ENCODE measurements at regions not wholly inside any gene's neighbourhood (a gene's known extent, or its start where the extent isn't known, plus 50 kb on each side); places are given as distances from the start of the nearest gene placed in this dataset.

DNA sequence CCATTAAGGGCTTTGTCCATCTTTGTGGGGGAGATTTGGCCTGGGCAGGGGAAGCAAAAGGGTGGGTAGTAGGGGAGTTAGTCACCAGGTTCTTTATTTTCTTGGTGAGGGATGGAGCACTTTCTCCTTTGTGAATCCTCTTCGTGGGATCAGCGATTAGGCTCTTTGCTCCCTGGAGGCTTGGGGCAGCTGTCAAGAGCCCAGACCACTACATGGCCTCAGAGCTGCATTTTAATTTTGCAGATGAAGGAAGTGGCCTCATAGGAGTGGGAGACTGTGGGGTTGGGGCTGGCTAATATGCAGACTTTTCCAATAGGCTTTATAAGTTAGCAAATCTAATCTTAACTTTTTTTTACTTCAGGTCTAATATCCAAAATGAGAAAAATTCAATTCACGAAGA lies 168.1 kb upstream of the DEFB112 start:
- no peak for DNase-seq (ENCODE audit: low spot score)

DNA sequence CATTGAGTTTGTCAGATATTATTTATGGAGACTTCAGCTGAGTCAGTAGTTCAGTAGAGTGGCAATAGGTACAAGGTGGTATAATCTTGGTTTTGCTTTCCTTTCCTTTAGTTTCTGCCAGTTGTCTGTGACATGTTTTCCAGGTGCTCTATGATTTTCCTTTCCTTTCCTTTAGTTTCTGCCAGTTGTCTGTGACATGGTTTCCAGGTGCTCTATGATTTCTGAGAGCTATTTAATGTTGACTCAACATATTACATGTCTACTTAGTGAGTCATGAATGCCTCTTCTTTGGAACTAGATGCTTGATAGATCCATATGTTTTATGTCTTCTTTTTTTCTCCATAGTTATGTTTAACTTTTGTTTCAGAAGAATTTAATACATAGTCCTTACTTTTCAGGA lies 186.4 kb upstream of the DEFB112 start:
- no peak for DNase-seq (ENCODE audit: low spot score)

DNA sequence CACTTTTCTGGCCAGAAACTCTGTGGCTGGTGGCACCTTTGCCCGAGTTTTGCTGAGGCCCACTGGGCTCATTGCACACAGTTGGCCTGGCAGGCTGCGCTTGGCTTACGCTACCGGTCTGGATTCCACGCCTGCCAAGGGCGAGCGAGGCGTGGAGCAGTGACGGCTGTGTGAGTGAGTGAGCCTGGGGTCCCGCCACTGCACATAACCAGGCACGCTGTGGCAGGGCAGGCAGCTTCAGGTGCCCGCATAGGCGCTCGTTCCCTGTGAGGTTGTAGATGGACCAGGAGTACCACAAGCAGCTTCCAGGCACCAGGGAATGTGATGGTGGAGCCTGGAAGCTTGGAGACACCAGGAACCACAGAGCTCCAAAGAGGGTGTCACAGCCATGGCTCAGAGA lies 190.1 kb upstream of the DEFB112 start:
- DNase-seq (ENCODE audit: low spot score) = no peak

DNA sequence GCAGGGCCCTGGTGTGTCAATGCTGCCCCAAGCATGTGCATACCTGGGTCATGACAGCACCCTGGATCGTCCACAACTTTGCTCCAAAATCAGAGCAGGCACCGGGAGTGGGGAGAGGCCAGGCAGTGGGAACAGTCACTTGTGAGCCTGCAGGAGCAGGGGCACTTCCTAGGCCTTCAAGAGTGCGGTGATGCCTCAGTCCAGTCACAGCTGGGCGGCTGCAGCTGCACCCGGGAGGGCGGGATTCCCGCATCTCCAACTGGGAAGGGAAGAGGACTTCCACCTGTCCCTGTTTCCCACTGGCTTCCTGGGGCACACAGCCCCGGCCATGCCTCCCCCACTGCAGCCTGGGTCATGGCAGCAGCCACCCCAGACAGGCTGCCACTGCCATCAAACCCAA lies 191.3 kb upstream of the DEFB112 start:
- no peak for DNase-seq (ENCODE audit: low spot score)

DNA sequence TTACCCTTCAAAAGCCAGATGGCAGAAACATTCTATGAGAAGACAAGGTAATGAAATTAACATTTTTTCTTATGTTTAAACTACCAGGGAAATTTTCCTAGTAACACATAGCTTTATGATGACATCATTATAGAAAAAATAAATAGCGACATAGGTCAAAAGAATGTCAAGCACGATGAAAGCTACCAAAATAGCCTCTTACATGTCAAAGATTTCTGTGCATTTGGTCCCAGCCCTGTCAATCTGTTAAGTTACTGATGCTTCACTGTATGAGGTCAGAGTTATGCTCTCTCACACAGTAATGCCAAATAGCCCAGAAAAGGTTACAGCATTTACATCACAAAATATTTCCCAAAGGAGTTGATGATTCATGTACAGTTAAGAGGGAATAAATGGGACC lies 199.8 kb upstream of the DEFB112 start:
- no peak for DNase-seq (ENCODE audit: low spot score)

DNA sequence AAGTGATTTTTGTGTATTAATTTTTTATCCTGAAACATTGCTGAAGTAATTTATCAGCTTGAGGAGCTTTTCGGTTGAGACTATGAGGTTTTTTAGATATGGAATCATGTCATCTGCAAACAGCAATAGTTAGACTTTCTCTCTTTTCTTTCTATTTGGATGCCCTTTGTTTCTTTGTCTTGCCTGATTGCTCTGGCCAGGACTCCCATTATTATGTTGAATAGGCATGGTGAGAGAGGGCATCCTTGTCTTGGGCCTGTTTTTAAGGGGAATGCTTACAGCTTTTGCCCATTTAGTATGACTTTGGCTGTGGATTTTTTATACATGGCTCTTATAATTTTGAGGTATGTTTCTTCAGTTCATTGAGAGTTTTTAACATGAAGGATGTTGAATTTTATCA lies 207.6 kb upstream of the DEFB112 start:
- DNase-seq (ENCODE audit: low spot score) = no peak

DNA sequence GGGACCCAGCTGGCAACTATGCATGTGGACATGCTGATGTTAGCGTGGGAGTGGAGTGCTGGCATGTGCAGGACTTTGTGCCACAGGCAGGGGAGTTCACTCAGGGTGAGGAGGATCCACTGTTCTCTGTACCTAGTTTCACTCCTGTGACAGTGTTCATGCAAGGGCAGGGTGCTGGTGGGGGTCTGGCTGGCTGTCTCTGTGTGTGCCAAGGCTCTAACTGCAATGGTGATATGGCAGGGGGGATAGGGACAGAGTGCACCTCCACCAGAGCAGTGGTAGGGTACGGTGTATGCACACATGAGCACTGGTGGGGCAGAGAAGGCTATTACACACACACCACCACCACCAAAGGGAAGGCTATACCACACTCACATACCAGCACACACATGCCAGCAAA lies 210.2 kb upstream of the DEFB112 start:
- DNase-seq (ENCODE audit: low spot score) = no peak

DNA sequence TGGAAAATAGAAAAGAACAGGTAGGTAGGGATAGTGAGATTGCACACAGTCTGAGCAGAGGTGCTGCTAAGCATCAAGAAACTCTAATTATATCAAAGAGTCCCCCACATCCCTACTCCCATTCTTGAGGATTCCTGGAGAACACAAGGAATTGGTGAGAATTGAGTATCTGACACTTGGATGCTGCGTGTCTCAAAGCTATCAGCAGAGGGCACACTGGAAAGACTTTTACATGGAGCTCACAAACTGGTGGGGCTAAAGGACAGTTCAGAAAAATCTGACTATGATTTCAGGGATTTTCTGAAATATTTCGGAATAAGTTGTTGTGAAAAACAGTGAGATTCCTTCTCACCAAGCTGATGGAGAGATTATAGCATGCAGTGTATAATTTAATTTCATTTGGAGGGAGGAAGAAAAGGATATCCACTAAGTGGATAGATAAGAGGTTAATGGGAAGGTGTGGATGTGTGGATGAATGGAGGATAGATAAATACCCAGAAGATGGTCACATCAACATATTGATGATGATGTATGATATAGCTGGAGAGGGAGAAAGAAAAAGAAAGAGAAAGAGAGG lies 215.4 kb upstream of the DEFB112 start:
- no peak for DNase-seq (ENCODE audit: low spot score)

DNA sequence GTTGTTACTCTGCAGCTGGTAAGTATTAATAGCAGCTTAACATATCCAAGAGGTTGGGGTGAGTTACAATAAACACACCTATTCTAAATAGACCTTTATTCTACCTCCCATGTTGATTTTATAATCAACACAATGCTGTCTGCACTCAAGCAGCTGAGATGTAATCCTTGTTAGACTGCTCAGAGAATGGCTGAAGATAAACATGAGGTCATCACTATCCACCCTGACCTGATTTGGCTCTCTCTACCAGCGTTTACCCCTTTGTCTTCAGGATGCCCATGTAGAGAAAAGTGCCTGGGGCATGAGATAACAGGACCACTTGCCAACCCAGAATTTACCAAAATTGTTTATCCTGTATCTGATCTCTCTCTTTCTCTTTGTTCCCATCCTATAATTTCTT lies 220.7 kb upstream of the DEFB112 start:
- no peak for DNase-seq (ENCODE audit: low spot score)

DNA sequence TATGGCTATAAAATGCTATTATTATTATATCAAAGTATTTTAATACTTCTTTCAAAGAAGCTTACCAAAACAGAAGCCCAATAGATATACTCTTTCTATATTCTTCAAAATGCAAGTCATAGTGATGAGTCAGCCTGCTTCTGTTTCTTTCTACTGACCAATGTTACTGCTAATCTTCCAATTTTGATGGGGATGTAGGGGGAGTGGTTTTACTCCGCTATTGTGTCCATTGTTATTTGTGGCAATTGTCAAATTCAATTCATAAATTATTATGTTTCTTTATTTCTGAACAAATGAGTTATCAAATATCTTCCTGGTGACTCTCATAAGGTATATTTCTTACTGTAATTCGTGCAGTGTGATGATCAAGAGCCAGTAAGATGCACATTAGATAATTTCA lies 221.5 kb upstream of the DEFB112 start:
- DNase-seq (ENCODE audit: low spot score) = no peak

DNA sequence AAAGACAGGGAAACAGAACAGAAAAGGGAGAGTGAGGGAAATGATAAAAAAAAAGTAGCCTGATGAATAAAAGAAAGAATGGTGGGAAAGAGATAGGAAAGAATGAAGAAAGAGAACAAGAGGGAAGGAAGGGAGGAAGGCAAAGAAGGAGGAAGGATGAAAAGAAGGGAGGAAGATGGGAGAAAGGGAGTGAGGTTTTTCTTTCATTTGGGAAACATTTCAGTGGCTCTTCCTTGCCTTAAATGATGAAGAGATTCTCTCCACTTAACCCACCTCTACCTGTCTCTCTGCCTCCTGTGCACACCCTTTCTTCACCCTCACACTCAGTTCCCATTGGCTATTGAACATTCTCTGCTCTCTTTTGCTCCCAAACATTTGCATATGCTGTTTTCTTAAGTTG lies 222.1 kb upstream of the DEFB112 start:
- no peak for DNase-seq (ENCODE audit: low spot score)

DNA sequence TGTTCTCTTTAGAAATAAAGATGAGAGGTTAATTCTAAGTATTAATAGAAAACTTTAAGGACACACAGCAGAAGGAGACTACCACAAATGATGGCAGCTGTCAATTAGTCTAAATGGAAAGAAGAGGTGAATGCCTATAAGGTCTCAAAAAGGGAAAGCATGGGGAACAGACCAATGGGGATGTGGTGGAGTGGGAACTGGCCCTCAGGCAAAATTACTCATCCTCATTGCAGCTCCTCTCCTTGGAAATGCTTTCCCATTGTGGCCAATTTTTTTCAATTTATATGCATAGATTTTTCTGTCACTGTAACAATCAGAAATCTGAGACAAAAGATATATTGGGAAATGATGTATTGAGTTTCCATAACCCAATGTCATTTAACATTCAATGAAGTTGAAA lies 222.9 kb upstream of the DEFB112 start:
- no peak for DNase-seq (ENCODE audit: low spot score)

DNA sequence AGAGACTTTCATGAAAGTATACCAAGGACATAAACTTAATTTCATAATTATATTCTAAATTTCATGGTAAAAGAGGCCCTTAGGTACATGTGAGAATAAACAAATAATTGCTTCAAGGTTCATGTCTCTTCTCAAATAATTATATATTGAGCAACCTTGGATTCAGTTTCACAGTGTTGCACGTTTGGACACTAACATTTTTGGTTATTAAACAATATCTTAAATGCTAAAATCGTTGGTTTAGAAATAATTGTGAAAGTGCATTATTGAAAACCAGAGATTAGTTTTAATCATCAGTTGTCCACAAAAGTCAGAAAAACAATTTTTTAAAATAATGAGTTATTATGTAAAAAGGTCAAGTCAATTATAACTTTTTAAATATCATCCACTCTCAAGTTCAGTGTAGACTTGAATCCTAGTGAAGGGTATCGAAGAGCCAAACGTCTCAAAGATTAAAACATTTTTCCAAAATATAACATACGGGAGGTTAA lies 227.1 kb upstream of the DEFB112 start:
- DNase-seq (ENCODE audit: low spot score) = no peak

DNA sequence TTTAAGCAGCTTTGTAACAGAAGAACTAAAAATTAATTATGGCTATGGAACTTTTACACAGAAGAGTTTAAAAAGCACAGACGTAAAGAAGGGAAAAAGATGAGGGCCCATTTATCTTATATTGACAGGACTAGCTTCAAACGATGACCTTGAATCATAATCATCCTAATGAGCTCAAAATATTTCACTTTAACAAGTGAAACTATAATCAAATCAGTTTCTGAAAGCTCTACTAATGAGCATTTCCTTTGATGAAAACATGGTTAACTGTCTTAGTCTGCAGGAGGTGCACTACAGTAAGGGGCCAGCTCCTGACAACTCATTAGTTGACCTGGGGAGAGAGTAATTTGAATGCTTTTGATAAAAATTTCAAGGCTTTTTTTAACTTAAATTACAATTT lies 228.0 kb upstream of the DEFB112 start:
- DNase-seq (ENCODE audit: low spot score) = no peak

DNA sequence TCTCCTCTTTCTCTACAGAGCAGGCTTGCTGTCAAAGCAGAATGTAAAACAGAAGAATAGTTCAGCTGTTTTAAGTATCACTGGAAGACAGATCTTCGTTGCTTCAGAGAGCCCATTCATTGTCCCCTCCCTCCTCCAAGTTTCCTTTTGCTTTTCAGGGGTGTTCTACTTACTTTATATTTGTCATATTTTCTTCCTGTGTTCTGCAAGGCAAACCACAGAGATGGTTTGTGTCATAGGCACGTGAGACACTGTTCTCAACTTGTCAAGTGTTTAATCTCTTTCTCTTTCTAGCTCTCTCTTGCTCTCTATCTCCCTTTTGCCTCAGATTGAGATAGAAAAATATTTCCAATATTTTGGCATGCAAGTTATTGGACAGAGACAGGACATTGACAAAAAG lies 228.9 kb upstream of the DEFB112 start:
- no peak for DNase-seq (ENCODE audit: low spot score)

DNA sequence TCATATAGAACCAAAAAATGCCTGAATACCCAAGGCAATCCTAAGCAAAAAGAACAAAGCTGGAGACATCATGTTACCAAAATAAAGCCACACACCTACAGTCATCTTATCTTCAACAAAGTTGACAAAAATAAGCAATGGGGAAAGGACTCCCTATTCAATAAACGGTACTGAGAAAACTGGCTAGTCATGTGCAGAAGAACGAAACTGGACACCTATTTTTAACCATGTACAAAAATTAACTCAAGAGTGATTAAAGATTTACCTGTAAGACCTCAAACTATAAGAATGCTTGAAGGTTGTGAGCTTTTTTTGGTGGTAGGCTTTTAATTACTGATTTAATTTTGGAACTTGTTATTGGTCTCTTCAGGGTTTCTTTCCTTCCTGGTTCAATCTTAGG lies 236.0 kb upstream of the DEFB112 start:
- DNase-seq (ENCODE audit: low spot score) = no peak

DNA sequence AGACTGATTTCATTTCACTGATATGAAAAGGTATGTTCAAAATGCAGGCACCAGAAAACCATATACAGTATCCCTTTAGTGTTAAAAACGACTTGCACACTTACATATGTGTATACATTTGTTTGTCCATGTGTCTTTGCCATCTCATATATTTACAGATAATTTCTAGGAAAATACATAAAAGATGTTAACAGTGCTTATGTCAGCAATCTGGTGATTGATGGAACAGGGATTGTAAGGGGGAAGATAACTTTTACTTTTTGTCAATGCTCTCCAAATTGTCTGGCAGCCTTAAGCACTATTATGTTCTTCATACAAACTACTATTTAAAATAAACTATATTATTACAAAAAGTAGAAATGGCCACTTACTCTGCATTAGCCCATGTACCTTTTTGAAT lies 238.5 kb upstream of the DEFB112 start:
- DNase-seq (ENCODE audit: low spot score) = no peak

DNA sequence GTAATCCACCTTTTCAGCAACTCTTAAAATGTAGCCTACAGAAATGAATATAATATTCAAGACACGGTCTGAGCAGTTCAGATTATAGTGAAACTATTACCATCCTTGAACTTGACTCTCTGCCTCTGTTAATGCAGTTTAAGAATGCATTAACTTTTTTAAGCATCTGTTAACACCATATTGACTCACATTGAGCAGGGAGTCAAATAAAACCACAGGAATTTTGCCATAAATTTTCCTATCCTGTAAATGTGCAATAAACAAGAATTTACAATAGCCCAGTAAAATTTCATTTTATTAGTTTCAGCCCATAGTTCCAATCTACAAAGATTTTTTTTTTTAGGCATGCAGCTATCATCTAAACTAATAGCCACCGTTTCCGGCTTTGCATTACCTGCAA lies 239.2 kb upstream of the DEFB112 start:
- no peak for DNase-seq (ENCODE audit: low spot score)

DNA sequence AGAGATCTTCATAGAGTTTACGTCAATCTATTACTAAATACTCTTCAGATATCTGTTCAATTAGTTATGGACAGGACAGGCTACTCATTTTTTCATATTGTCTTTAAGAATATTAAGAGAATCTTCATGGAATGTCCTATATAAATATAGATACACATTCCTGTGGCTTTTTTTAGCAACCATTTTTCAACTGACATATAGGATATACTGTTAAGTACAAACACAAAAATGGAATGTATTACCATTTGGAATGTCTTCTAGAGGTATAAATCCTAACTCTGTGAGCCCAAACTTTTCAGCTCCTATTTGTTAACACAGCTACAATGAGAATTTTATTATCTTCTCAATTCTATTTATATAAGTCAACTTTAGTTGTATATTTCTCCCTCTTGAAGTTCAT lies 239.6 kb upstream of the DEFB112 start:
- no peak for DNase-seq (ENCODE audit: low spot score)

DNA sequence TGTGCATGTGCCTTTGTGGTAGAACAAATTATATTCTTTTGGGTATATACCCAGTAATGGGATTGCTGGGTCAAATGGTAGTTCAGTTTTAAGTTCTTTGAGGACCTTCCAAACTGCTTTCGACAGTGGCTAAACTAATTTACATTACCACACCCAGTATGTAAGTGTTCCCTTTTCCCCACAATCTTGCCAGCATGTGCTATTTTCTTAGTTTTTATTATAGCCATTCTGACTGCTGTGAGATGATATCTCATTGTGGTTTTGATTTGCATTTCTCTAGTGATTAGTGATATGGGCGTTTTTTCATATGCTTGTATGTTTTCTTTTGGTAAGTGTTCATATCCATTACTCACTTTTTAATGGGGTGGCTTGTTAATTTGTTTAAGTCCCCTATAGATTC lies 251.6 kb upstream of the DEFB112 start:
- DNase-seq (ENCODE audit: low spot score) = no peak

DNA sequence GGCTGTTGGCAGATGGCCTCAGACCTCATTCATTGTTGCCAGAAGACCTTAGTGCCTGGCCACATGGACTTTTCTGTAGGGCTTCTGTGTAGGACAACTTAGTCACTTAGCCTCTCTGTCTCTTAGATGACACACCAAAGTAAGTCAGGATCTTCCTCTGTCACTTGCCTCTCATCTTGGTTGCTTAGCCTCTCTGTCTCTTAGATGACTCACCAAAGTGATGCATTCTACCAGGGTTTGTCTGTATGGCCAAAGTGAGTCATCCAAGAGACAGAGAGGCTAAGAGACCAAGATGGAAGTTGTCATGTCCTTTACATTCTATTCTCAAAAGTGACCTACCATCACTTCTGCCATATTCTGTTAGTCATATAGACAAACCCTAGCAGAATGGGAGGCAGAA lies 255.9 kb upstream of the DEFB112 start:
- no peak for DNase-seq (ENCODE audit: low spot score)

DNA sequence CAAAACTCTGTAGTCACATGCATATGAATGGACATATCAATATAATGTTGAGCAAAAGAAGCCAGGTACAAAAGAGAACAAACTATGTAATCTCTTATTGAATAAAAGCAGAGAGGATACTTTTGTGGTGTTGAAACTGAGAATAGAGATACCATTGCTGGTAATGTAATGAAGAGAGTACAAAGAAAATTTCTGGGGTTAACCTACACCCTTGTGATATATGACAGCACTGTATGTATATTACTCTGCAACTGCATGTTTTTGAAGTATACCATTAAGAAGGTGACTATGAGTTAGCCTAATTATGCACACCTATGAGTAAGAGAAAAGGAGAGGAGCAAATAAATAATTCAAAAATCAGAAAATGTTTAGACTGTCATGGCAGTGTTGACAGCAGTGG lies 268.8 kb upstream of the DEFB112 start:
- DNase-seq (ENCODE audit: low spot score) = no peak

DNA sequence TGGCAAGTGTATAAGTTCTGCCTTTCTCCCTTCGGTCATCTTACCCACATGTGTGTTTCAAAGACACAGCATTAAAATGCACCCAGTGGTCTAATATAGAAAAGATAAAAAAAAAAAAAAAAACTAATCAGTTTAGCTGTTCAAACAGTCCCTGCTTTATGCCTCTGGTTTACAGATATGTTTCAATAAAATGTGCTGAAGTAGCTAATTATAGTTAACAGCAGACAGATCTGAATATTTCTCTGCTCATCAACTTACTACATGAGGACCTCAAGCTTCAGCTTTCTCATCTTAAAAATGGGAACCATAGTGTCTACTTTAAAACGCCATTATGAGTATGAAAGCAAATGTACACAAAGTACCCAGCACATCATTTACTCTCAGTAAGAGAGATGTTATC lies 280.6 kb upstream of the DEFB112 start:
- DNase-seq (ENCODE audit: low spot score) = no peak

DNA sequence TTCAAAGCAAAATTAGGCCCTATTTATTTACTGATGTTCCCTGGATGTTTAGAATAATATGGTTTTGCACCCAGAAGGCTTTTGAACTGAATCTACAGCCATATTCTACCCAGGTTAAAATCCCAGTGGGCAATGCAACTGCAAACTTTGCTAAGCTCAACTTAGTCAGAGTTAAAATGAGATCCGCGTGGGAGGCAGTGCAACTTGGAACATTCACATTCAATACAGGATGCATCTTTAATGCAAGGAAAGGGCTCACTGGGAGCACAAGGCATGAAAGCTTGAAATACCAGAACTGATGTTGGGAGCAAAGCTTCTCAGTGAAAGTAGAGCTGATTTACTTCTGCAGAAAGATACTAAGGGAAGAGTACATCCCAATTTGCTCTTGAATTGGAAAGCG lies 281.2 kb upstream of the DEFB112 start:
- DNase-seq (ENCODE audit: low spot score) = no peak

DNA sequence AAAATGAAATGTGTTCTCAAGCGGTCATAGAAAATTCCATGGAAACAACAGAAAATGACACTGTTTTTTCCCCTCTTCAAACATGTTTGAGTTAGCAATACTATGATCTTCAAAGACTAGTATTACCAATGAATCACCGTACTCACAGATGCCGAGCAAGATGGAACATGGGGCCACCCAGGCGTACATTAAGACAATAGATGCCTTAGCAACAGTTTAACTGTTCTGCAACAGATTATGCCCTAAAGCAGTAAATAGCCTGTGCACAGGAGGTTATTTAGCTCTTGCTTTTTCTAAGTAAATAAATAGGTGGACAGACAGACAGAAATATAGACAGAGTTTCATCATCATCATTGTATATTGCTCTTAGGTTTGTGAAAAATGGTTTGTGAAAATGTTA lies 284.0 kb upstream of the DEFB112 start:
- DNase-seq (ENCODE audit: low spot score) = no peak

Measured in CD4-positive, alpha-beta T cell treated with Interleukin-15 for 4 hours (primary cell).